Smooth muscle cell (in vitro differentiated cells): ENCODE measurements at regions not wholly inside any gene's neighbourhood (a gene's known extent, or its start where the extent isn't known, plus 50 kb on each side); places are given as distances from the start of the nearest gene placed in this dataset.

ENCODE experiments used
- DNase-seq: peaks from one replicate; lab custom pipeline; 2025; ENCODE audit not compliant: unreplicated experiment; lab: John Stamatoyannopoulos, UW
- H2AFZ ChIP-seq: fragments of 200-600 bp; sonication (generic); 2 replicates; pipeline ENCODE4 v1.6.0; 2016; ENCODE audit warnings: antibody characterized with exemption, low read depth, mild to moderate bottlenecking
- H3F3A ChIP-seq: fragments of 200-600 bp; sonication (generic); 2 replicates; pipeline ENCODE4 v1.6.0; 2017; ENCODE audit warnings: antibody characterized with exemption, low read depth
- H3K27ac ChIP-seq: fragments of 200-600 bp; sonication (generic); 2 replicates; pipeline ENCODE4 v1.5.1; 2016; ENCODE audit warnings: low read depth, mild to moderate bottlenecking
- H3K27me3 ChIP-seq: fragments of 200-600 bp; sonication (generic); 2 replicates; pipeline ENCODE4 v1.6.1; 2016; ENCODE audit warnings: low read depth, mild to moderate bottlenecking
- H3K36me3 ChIP-seq: fragments of 200-600 bp; sonication (generic); 2 replicates; pipeline ENCODE4 v1.5.1; 2016; ENCODE audit warnings: low read depth
- H3K4me1 ChIP-seq: fragments of 200-600 bp; sonication (generic); 2 replicates; pipeline ENCODE4 v1.5.1; 2016; ENCODE audit warnings: low read depth
- H3K4me2 ChIP-seq: fragments of 200-600 bp; sonication (generic); 2 replicates; pipeline ENCODE4 v1.6.0; 2016; ENCODE audit warnings: mild to moderate bottlenecking
- H3K4me3 ChIP-seq: fragments of 200-600 bp; sonication (generic); 2 replicates; pipeline ENCODE4 v1.5.1; 2016; ENCODE audit warnings: mild to moderate bottlenecking
- H3K79me2 ChIP-seq: fragments of 200-600 bp; sonication (generic); 2 replicates; pipeline ENCODE4 v1.6.0; 2016; ENCODE audit warnings: low read depth, mild to moderate bottlenecking
- H3K9ac ChIP-seq: fragments of 200-600 bp; sonication (generic); 2 replicates; pipeline ENCODE4 v1.6.0; 2016; ENCODE audit warnings: low read depth
- H3K9me3 ChIP-seq: fragments of 200-600 bp; sonication (generic); replicated peaks from 2 replicates; pipeline ENCODE4 v1.5.1; 2016; ENCODE audit warnings: low read depth
- H4K20me1 ChIP-seq: fragments of 200-600 bp; sonication (generic); 2 replicates; pipeline ENCODE4 v1.6.0; 2016; ENCODE audit warnings: low read depth
- WGBS: methylation state at CpG from one replicate; pipeline ENCODE4 v1.1.7; 2016; ENCODE audit warnings: low lambda C conversion rate; 5-methylcytosine and 5-hydroxymethylcytosine counted together
- TF ChIP-seq, protein P1 (sequence below): fragments of 200-600 bp; sonication (generic); IDR thresholded peaks from 2 replicates; pipeline ENCODE4 v1.5.1; 2017; ENCODE audit warnings: borderline replicate concordance, mild to moderate bottlenecking, antibody characterized with exemption; ENCODE audit not compliant: insufficient read depth, poor library complexity, severe bottlenecking

DNA sequence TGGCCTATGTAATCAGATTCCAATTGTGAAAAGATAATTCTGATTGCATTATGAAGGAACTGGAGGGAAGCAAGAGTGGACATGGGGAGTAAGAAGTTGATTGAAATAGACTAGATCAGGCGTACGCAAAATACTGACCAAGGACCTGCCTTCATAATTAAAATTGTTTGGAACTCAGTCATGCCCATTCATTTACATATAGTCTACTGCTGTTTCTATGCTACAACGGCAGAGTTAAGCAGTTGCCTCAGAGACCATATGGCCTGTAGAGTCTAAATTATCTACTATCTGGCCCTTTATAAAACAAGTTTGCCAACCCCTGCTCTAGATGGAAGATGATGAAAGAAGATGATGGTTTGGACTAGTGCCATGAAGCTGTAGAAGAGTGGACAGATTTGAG is 170.0 kb upstream of the ARID2 start:
- DNase-seq, result no peak
- H3K79me2 ChIP-seq, result no peaks in the 10 kb centered on the region
- no peak overlapping the region for H3K27ac ChIP-seq
- TF ChIP-seq, protein P1, sequence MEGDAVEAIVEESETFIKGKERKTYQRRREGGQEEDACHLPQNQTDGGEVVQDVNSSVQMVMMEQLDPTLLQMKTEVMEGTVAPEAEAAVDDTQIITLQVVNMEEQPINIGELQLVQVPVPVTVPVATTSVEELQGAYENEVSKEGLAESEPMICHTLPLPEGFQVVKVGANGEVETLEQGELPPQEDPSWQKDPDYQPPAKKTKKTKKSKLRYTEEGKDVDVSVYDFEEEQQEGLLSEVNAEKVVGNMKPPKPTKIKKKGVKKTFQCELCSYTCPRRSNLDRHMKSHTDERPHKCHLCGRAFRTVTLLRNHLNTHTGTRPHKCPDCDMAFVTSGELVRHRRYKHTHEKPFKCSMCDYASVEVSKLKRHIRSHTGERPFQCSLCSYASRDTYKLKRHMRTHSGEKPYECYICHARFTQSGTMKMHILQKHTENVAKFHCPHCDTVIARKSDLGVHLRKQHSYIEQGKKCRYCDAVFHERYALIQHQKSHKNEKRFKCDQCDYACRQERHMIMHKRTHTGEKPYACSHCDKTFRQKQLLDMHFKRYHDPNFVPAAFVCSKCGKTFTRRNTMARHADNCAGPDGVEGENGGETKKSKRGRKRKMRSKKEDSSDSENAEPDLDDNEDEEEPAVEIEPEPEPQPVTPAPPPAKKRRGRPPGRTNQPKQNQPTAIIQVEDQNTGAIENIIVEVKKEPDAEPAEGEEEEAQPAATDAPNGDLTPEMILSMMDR, result no peak
- WGBS, result 76% methylated on average over 3 of the region's 3 CpGs
- no peaks in the 10 kb centered on the region for H4K20me1 ChIP-seq
- H3K9me3 ChIP-seq, result no peaks in the 10 kb centered on the region
- H3K36me3 ChIP-seq, result no peaks in the 10 kb centered on the region
- no peak overlapping the region for H3K4me3 ChIP-seq
- H3K4me2 ChIP-seq, result no peak overlapping the region
- H3K27me3 ChIP-seq, result no peaks in the 10 kb centered on the region
- H3F3A ChIP-seq, result no peaks in the 10 kb centered on the region
- H3K9ac ChIP-seq, result no peak overlapping the region
- no peaks in the 10 kb centered on the region for H3K4me1 ChIP-seq
- H2AFZ ChIP-seq, result no peak overlapping the region

DNA sequence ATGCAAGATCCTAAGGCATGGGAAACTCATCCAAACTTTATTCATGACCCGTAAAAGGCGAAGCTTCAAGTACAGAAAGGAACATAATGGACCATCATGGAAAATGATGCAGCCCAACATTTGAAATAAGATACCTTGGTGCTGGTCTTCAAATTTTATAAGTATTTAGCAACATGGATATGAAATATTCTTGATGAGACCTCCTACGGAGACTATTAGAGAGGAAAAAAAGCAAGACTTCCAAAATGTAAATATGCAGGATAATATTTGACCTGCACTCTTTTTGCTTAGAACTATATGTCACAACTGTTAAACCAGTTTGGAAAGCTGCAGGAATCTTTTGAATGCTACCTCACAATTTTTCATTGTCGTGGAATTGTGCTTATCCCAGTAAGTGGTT is 168.8 kb upstream of the ARID2 start:
- Histone ChIP-seq H3K4me1 (no peaks in the 10 kb centered on the region), H3K9me3 (no peaks in the 10 kb centered on the region), H3K79me2 (no peaks in the 10 kb centered on the region), H3K36me3 (no peaks in the 10 kb centered on the region), H2AFZ (no peak overlapping the region), H3K27ac (no peak overlapping the region), H3K27me3 (no peaks in the 10 kb centered on the region), H3F3A (no peaks in the 10 kb centered on the region), H4K20me1 (no peaks in the 10 kb centered on the region), H3K4me2 (no peak overlapping the region), H3K4me3 (no peak overlapping the region), H3K9ac (no peak overlapping the region)
- TF ChIP-seq, protein P1, result no peak
- DNase-seq, result no peak
- 90% methylated on average over 4 of the region's 4 CpGs for WGBS

DNA sequence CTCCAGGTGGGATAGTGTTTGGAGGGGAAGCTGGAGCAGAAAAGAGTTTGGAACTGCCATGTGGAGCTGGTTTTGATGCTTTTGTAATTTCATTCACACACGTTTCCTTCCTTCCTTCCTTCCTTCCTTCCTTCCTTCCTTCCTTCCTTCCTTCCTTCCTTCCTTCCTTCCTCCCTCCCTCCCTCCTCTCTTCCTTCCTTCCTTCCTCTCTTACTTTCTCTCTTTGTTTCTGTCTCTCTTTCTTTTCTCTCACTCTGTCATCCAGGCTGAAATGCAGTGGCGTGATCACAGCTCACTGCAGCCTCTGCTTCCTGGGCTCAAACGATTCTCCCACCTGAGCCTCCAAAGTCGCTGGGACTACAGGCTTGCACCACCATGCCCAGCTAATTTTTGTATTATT is 168.0 kb upstream of the ARID2 start:
- H3K27me3 ChIP-seq, result no peaks in the 10 kb centered on the region
- WGBS, result 82% methylated on average over 4 of the region's 4 CpGs
- H3K4me1 ChIP-seq, result no peaks in the 10 kb centered on the region
- no peaks in the 10 kb centered on the region for H3K9me3 ChIP-seq
- TF ChIP-seq, protein P1, result no peak
- H3F3A ChIP-seq, result no peaks in the 10 kb centered on the region
- no peaks in the 10 kb centered on the region for H3K36me3 ChIP-seq
- H3K4me2 ChIP-seq, result no peak overlapping the region
- no peak overlapping the region for H3K9ac ChIP-seq
- no peaks in the 10 kb centered on the region for H4K20me1 ChIP-seq
- no peaks in the 10 kb centered on the region for H3K79me2 ChIP-seq
- H3K4me3 ChIP-seq, result no peak overlapping the region
- no peak overlapping the region for H2AFZ ChIP-seq
- DNase-seq, result no peak
- H3K27ac ChIP-seq, result no peak overlapping the region

DNA sequence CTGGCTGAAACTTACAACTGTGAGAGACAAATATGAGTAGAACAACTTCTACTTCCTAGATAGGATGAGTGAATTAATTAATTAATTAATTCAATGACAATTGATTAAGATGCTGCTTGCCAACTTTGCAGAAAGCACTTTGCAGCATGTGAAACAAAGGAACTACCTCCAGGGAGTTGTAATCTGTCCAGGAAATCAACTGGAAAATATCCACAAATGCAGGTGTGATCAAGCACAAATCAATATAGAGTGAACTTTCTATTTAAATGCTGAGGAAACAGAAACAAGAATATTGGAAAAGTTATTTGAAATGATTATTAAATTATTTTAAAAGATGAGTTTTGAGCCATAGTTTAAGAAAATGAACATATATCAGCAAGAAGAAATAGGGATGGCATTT is 163.9 kb upstream of the ARID2 start:
- Histone ChIP-seq H2AFZ (no peak overlapping the region), H3K4me1 (no peaks in the 10 kb centered on the region), H3K36me3 (no peaks in the 10 kb centered on the region), H3F3A (no peaks in the 10 kb centered on the region), H3K9ac (no peak overlapping the region), H3K79me2 (no peaks in the 10 kb centered on the region), H3K4me3 (no peak overlapping the region), H3K4me2 (no peak overlapping the region), H3K27me3 (no peaks in the 10 kb centered on the region), H4K20me1 (no peaks in the 10 kb centered on the region), H3K27ac (no peak overlapping the region), H3K9me3 (no peaks in the 10 kb centered on the region)
- TF ChIP-seq, protein P1, result no peak
- DNase-seq, result no peak
